Lung (tissue), 11 donors: ENCODE measurements at regions not wholly inside any gene's neighbourhood (a gene's known extent, or its start where the extent isn't known, plus 50 kb on each side); places are given as distances from the start of the nearest gene placed in this dataset.
"Not testable (repeated sequence)": the region's sequence is repeated elsewhere in the genome, so short reads cannot be mapped to it uniquely, and the experiment has no call there.

Experiments used
- ATAC-seq: fragments of 200-7000 bp; cut with Tn5 transposase; one replicate; pipeline ENCODE4 v1.9.1; 2020; ENCODE audit warnings: moderate number of reproducible peaks; ENCODE audit not compliant: insufficient read depth, low FRiP score
- DNase-seq, 3 donors: peaks; one replicate each; pipeline ENCODE4 v3.0.0-alpha.2; 2013 to 2017
- H3K27ac ChIP-seq, 2 donors: one replicate each; pipeline ENCODE4 v1.5.1; 2013; ENCODE audit warnings: mild to moderate bottlenecking in 2 of 2, moderate library complexity in 2 of 2, control low read depth in 1 of 2, inconsistent platforms in 1 of 2, low read depth in 1 of 2, low read length in 1 of 2
- H3K27me3 ChIP-seq, 3 donors: one replicate each; pipeline ENCODE4 v1.5.1; 2013; ENCODE audit warnings: low read length in 2 of 3; ENCODE audit not compliant: control insufficient read depth in 3 of 3, insufficient read depth in 3 of 3
- H3K36me3 ChIP-seq, 4 donors: one replicate each; pipeline ENCODE4 v1.5.1; 2013; ENCODE audit warnings: low read length in 4 of 4, mild to moderate bottlenecking in 1 of 4, moderate library complexity in 1 of 4; ENCODE audit not compliant: control insufficient read depth in 4 of 4, insufficient read depth in 4 of 4
- H3K4me1 ChIP-seq, 5 donors: one replicate each; pipeline ENCODE4 v1.5.1; 2013; ENCODE audit warnings: low read length in 5 of 5, mild to moderate bottlenecking in 2 of 5, moderate library complexity in 1 of 5; ENCODE audit not compliant: control insufficient read depth in 5 of 5, insufficient read depth in 5 of 5
- H3K4me3 ChIP-seq: one replicate; pipeline ENCODE4 v1.5.1; 2013; ENCODE audit warnings: mild to moderate bottlenecking, control low read depth, moderate library complexity
- H3K9ac ChIP-seq, 2 donors: one replicate each; pipeline ENCODE4 v1.5.1; 2013; ENCODE audit warnings: low read length in 2 of 2, control low read depth in 1 of 2; ENCODE audit not compliant: insufficient read depth in 1 of 2
- H3K9me3 ChIP-seq, 4 donors: one replicate each; pipeline ENCODE4 v1.5.1; 2013; ENCODE audit warnings: low read length in 3 of 4, mild to moderate bottlenecking in 1 of 4, moderate library complexity in 1 of 4; ENCODE audit not compliant: control insufficient read depth in 4 of 4, insufficient read depth in 3 of 4
- WGBS, 2 donors: extraction: QIAGEN DNeasy Blood & Tissue Kit; methylation state at CpG; one replicate each; pipeline ENCODE4 v1.1.7; 2013; 5-methylcytosine and 5-hydroxymethylcytosine counted together
- TF ChIP-seq, protein P1 (sequence below): IDR thresholded peaks from 2 replicates; pipeline ENCODE4 v1.5.1; 2012; ENCODE audit warnings: mild to moderate bottlenecking; ENCODE audit errors: control extremely low read depth, extremely low read depth
- donor health status: control.
- donor health status: control.
- donor health status: Bipolar disorder and iron deficiency.
- donor health status: healthy.
- donor health status: DM: yes; HTN: yes; CAD: no.

DNA sequence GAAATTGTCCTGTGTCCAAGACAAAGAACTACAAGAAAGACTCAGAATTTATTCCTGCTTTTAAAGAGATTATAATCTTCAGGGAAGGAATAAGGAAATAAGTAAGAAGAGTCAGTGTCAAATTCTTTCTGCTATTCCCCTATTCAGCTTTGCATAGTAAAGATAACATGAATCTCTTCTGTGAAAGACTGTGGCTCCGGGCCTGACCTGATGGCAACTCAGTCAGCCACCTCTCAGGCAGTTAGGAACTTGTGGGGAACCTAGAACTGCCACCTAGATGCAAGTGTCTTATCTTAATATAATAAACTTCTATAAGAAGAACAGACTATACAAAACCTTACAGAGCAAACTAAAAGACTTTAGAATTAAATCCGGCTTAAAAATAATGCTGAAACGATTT is 382.0 kb downstream of the RAD51AP2 start:
- 63 to 64% methylated on average over 3 of the region's 3 CpGs for WGBS, 2 donors
- TF ChIP-seq, protein P1, sequence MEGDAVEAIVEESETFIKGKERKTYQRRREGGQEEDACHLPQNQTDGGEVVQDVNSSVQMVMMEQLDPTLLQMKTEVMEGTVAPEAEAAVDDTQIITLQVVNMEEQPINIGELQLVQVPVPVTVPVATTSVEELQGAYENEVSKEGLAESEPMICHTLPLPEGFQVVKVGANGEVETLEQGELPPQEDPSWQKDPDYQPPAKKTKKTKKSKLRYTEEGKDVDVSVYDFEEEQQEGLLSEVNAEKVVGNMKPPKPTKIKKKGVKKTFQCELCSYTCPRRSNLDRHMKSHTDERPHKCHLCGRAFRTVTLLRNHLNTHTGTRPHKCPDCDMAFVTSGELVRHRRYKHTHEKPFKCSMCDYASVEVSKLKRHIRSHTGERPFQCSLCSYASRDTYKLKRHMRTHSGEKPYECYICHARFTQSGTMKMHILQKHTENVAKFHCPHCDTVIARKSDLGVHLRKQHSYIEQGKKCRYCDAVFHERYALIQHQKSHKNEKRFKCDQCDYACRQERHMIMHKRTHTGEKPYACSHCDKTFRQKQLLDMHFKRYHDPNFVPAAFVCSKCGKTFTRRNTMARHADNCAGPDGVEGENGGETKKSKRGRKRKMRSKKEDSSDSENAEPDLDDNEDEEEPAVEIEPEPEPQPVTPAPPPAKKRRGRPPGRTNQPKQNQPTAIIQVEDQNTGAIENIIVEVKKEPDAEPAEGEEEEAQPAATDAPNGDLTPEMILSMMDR = no peak
- Histone ChIP-seq H3K9ac (no peak overlapping the region), H3K4me3 (no peak overlapping the region), H3K9me3 (no peaks in the 10 kb centered on the region), H3K4me1 (peaks cover 0 to 1% (median 0%) of the 10 kb centered on the region in 5 donors), H3K27ac (no peak overlapping the region), H3K36me3 (no peaks in the 10 kb centered on the region), H3K27me3 (no peaks in the 10 kb centered on the region)
- DNase-seq (no peak), ATAC-seq (no peak)

DNA sequence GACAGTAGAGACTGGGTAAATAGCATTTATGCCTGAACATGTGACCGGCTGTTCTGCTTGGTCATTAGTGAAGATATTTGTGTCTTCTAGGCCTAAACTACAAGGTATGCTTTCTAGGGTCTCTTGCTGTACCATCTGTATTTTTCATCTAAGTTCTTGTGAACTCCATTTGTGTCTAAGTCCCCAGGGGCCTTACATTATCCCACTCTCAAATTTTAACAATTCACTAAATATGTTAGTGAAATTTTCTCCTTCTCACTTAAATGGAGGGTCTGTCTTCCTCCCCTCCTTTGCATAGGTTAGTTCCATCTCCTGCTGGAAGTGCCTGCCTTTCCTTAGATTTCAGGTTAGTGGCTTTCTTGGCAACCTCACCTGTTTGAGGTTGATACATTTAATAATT is 382.6 kb downstream of the RAD51AP2 start:
- H3K9ac ChIP-seq = no peak overlapping the region
- no peaks in the 10 kb centered on the region for H3K36me3 ChIP-seq
- WGBS, 2 donors = 91 to 95% methylated on average over 1 of the region's 1 CpG
- ATAC-seq (no peak), DNase-seq (no peak)
- peaks cover 0 to 1% (median 0%) of the 10 kb centered on the region in 5 donors for H3K4me1 ChIP-seq
- H3K27me3 ChIP-seq = no peaks in the 10 kb centered on the region
- no peak overlapping the region for H3K4me3 ChIP-seq
- no peak overlapping the region for H3K27ac ChIP-seq
- TF ChIP-seq, protein P1 = no peak
- no peaks in the 10 kb centered on the region for H3K9me3 ChIP-seq

DNA sequence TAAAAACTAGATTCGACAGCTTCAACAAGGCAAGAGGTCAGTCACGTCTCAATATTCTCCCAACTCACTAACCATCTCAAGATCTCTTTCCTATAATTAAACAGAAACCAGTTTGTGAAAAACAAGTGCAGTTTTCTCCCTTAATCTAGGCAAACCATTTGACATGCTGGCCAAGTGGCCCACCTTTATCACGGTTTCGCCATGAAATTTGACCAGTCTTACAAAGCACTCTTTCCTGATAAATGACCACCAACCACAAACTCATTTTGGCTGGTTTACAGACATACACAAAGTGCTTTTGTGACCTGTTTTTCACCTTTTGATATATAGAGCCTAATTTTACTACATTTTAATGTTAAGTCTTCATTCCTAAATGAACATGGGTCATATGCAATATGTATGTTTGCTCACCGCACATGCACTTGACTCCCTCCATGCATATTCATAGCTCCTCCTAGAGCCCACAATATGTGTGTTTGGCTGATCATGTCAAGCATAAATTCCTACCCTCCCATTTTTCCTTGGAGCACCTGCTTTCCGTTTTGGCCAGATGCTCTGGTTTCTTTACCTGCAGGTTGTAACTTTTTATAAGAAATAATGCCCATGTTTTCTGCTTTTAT is 385.1 kb downstream of the RAD51AP2 start:
- Histone ChIP-seq H3K4me3 (no peak overlapping the region), H3K9me3 (no peaks in the 10 kb centered on the region), H3K9ac (no peak overlapping the region), H3K27me3 (no peaks in the 10 kb centered on the region), H3K27ac (no peak overlapping the region), H3K4me1 (no peaks in the 10 kb centered on the region), H3K36me3 (no peaks in the 10 kb centered on the region)
- DNase-seq (no peak), ATAC-seq (no peak)
- WGBS, 2 donors = 82 to 93% methylated on average over 6 of the region's 6 CpGs
- TF ChIP-seq, protein P1 = no peak

DNA sequence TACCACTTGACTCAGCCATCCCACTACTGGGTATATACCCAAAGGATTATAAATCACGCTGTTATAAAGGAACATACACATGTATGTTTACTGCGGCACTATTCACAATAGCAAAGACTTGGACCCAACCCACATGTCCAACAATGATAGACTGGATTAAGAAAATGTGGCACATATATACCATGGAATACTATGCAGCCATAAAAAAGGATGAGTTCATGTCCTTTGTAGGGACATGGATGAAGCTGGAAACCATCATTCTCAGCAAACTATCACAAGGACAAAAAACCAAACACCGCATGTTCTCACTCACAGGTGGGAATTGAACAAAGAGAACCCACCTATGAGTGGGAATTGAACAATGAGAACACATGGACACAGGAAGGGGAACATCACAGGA is 387.6 kb downstream of the RAD51AP2 start:
- not testable (repeated sequence) for H3K9me3 ChIP-seq, H3K4me3 ChIP-seq, DNase-seq, H3K4me1 ChIP-seq, H3K27ac ChIP-seq, H3K27me3 ChIP-seq, H3K9ac ChIP-seq, ATAC-seq, H3K36me3 ChIP-seq
- WGBS, 2 donors = 96 to 99% methylated on average over 3 of the region's 3 CpGs
